ENCODE measurements at regions not wholly inside any gene's neighbourhood (a gene's known extent, or its start where the extent isn't known, plus 50 kb on each side); places are given as distances from the start of the nearest gene placed in this dataset.

DNA sequence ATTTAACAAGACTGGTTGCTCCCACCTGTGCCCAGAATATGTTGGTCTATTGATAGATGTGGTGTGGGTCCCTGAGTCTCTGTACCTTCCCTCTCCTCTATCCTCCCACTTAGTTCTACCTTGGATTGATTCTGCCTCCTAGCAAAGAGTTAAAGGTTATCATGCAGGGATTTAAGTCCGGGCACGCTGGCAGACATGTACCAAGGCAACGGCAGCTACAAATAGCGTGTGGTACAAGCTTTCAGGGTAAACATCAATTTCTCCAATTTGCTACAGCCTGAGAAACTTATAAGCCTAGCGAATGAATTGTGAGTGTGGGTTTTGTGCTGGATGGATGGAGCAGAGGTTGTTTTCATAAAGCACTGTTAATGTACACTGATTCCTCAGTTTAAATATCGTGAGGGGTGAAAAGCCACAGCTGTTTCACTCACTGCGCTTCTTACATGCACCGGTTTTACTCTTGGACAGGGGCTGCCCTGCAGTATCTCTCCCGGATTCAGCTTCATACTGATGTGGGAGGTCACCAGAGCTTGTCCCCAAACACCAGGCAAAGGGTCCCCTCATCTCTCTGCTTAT is 289.8 kb downstream of the ICOS start:
- H3K4me1 Mint-ChIP-seq: no peaks in the 10 kb centered on the region
- H3K27ac Mint-ChIP-seq: no peak overlapping the region
- DNase-seq (no peak), ATAC-seq (no peak)
- no peak overlapping the region for H3K4me3 Mint-ChIP-seq
- H3K36me3 Mint-ChIP-seq (ENCODE audit: low read depth): no peaks in the 10 kb centered on the region
- peaks cover 57% of the 10 kb centered on the region for H3K27me3 Mint-ChIP-seq
- no peaks in the 10 kb centered on the region for H3K9me3 ChIP-seq (ENCODE audit: control insufficient read depth, low read length, poor library complexity, severe bottlenecking)

DNA sequence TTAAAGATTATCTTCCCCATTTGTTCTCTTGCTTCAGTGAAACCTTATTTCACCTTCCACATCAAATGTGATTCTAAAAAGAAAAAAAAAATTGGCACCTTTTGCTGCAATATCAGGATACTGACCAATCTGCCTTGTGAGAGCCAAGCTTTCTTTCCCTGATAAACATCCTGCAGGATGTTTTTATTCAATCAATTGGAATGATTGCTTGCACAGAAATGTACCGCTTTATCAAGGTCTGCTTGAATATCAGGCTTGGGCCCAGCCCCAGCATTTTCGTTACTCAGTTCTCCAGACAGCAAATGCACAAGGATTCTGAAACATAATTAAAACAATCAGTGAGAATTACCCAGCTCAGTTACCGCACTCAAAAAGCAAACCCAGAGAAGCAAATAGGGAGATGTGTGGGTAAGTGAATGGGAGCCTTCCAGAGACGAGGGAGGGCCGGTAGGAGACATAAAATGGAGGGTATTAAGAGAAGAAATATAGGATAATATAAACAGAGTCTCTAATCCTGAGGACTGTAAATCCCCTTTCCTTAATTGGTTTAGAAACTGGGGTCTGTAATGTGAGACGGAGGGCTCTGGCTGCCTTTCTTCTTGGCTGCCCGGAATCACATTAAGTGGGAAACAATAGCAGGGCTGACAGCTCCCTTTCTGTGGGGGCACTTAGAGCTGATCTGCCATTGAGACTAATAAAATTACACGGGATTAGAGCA is 291.8 kb downstream of the ICOS start:
- Mint-ChIP-seq H3K4me1 (no peaks in the 10 kb centered on the region), H3K36me3 (ENCODE audit: low read depth) (no peaks in the 10 kb centered on the region), H3K27ac (no peak overlapping the region), H3K4me3 (no peak overlapping the region), H3K27me3 (peaks cover 59% of the 10 kb centered on the region)
- DNase-seq: no peak
- no peaks in the 10 kb centered on the region for H3K9me3 ChIP-seq (ENCODE audit: control insufficient read depth, low read length, poor library complexity, severe bottlenecking)
- ATAC-seq: no peak

DNA sequence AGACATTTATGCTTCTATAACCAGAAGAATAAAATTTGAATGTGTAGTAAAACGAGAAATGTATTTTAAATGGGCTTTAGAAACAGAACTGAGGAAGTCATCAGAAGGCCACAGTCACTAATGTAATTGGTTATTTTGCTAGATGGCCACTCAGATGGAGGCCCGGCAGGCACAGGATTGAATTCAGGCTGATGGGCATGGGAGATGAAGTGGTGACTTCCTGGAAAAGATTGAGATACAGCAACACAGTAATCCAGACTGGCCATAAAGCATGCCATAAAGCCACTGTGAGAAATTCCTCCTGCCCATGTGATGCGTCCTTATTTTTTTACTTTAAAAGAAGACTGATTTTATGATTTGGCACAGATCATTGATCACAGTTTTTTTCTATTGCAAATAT is 297.7 kb downstream of the ICOS start:
- DNase-seq (no peak), ATAC-seq (no peak)
- H3K4me3 Mint-ChIP-seq: no peak overlapping the region
- no peaks in the 10 kb centered on the region for H3K9me3 ChIP-seq (ENCODE audit: control insufficient read depth, low read length, poor library complexity, severe bottlenecking)
- H3K4me1 Mint-ChIP-seq: no peaks in the 10 kb centered on the region
- H3K27me3 Mint-ChIP-seq: peaks cover 38% of the 10 kb centered on the region
- H3K36me3 Mint-ChIP-seq (ENCODE audit: low read depth): no peaks in the 10 kb centered on the region
- H3K27ac Mint-ChIP-seq: no peak overlapping the region

DNA sequence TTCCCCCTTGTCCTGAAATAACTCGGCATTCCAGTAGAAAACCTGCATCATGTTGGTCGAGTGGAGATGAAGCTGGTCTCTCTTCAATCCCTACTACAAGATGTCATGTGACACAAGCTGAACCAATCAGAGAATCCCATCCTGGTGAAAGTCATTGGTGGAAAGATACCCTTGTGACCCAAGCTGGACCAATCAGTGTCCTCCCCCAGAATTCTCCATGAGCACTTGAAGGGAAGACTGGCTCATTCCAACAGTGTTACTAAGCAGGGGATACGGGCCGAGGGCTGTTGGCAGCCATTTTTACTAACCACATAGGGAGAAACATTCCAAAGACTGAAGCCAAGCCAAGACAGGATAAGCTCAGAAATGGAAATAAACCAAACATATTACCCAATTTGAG is 298.3 kb downstream of the ICOS start:
- H3K9me3 ChIP-seq (ENCODE audit: control insufficient read depth, low read length, poor library complexity, severe bottlenecking): no peaks in the 10 kb centered on the region
- DNase-seq (no peak), ATAC-seq (no peak)
- no peak overlapping the region for H3K4me3 Mint-ChIP-seq
- H3K36me3 Mint-ChIP-seq (ENCODE audit: low read depth): no peaks in the 10 kb centered on the region
- H3K27ac Mint-ChIP-seq: no peak overlapping the region
- H3K4me1 Mint-ChIP-seq: no peaks in the 10 kb centered on the region
- peaks cover 35% of the 10 kb centered on the region for H3K27me3 Mint-ChIP-seq

DNA sequence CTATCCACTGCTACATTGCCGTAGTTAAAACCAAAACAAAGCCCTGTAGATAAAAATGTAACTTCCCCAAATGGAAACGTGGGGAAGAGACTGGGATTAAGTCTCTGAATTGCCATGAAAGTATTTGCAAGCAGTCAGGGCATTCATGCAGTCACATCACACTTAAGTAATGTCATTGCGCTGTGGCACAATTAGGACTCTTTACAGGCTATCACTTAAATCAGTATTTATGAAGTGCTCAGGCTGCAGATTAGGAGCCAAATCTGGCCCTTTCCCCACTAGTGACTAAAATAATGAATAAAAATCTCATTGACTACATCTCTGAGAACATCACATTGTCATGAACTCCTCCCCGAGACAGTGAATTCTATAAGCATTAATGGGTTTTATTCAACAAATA is 300.9 kb downstream of the ICOS start:
- no peaks in the 10 kb centered on the region for H3K4me1 Mint-ChIP-seq
- no peak for ATAC-seq

DNA sequence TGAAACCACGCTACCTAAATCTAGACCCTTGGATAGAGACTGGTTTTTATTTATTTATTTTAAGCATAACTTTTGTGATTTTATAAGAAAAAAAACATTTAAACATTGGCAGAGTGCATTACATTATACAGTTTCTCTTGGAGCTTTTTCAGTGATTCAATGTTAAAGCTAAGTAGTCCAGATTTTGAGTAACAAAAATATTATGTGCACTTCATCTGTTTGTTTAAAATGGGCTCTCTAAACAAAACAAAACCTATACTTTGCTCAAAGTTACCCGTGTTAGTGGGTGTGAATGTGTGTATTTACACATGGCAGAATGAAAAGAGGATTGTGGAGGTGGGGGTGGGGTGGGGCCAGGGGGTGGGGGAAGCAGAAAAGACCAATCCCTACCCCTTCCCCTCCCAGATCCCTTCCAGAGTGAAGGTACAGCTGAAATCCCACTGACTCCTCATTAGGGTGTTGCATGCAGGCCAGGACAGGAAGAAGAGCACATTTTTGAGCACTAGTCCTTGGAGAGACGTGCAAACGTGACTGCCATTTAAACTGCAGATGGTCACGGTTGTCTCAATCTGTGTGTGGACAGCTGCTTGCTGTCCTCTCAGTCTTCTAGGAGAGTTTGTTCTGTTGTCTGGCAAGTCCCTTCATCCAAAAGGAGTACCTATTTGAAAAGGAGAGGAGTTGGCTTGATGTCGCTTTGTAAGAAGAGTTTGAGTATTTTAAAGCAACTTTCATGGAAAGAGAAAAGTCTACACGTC is 303.0 kb downstream of the ICOS start:
- H3K9me3 ChIP-seq (ENCODE audit: control insufficient read depth, low read length, poor library complexity, severe bottlenecking): no peaks in the 10 kb centered on the region
- DNase-seq (no peak), ATAC-seq (no peak)
- Mint-ChIP-seq H3K36me3 (ENCODE audit: low read depth) (no peaks in the 10 kb centered on the region), H3K4me1 (no peaks in the 10 kb centered on the region), H3K4me3 (no peak overlapping the region), H3K27me3 (peaks cover 30% of the 10 kb centered on the region), H3K27ac (no peak overlapping the region)

More for the DNA sequence above, 300.9 kb downstream of the ICOS start:
- Mint-ChIP-seq H3K4me3 (no peak overlapping the region), H3K27ac (no peak overlapping the region), H3K36me3 (ENCODE audit: low read depth) (no peaks in the 10 kb centered on the region), H3K27me3 (peaks cover 31% of the 10 kb centered on the region)
- no peak for DNase-seq
- no peaks in the 10 kb centered on the region for H3K9me3 ChIP-seq (ENCODE audit: control insufficient read depth, low read length, poor library complexity, severe bottlenecking)

DNA sequence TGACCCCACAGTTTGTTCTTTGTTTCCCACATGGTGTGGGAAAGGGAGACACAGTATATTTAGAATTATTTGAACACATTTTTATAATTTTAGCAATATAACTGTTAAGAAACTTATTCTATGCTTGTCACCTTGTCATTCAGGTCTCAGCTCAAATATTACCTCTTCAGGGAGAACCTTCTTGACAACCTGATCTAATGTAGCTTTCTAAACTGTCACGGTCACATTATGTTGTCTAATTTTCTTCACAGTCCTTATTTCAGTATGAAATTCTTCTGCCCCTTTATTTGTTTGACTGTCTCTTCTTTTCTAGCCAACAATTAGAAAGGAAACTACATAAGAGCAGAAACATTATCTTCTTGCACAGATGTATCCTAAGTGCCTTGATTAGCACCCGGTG is 304.3 kb upstream of the PARD3B start:
- DNase-seq (no peak), ATAC-seq (no peak)
- H3K36me3 Mint-ChIP-seq (ENCODE audit: low read depth): no peaks in the 10 kb centered on the region
- no peaks in the 10 kb centered on the region for H3K4me1 Mint-ChIP-seq
- no peak overlapping the region for H3K27ac Mint-ChIP-seq
- no peak overlapping the region for H3K4me3 Mint-ChIP-seq
- H3K9me3 ChIP-seq (ENCODE audit: control insufficient read depth, low read length, poor library complexity, severe bottlenecking): no peaks in the 10 kb centered on the region
- peaks cover 24% of the 10 kb centered on the region for H3K27me3 Mint-ChIP-seq

DNA sequence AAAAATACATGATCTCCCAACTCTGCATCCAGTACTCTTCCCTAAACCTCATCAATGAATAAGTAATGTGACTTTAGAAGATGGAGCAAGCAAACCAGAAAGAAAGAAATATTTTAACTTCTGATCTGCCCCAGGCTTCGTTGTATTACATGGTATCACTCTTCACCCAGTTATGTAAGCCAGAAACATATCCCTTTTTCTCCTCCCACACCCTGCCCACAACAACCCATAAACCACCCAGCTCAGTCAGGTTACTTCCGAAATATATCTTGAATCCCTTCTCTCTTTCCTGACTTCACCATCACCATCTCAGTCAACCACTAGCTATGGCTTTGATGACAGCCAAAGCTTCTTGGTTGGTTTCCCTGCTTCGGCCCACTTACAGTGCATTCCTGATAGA is 295.8 kb upstream of the PARD3B start:
- Mint-ChIP-seq H3K36me3 (ENCODE audit: low read depth) (no peaks in the 10 kb centered on the region), H3K27ac (no peak overlapping the region), H3K27me3 (peaks cover 17% of the 10 kb centered on the region), H3K4me1 (no peaks in the 10 kb centered on the region), H3K4me3 (no peak overlapping the region)
- ATAC-seq (no peak), DNase-seq (no peak)
- no peaks in the 10 kb centered on the region for H3K9me3 ChIP-seq (ENCODE audit: control insufficient read depth, low read length, poor library complexity, severe bottlenecking)

DNA sequence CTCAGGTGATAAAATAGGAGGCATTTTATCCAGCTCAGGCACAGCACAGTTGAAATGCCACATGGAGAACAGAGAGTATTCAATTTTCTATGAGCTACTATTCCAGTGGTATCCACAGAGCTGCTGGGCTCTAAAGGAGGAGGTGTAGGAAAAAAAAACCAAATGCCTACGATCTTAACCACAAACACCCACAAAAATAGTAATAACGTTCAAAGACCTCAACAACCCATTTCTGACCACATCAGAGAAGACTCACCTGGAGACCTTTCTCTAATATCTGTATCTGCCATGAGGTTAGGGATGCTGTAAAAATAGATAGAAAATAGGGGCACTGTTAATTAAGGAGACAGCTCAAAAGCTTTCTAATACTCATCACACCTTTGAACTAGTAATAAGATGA is 294.6 kb upstream of the PARD3B start:
- Mint-ChIP-seq H3K36me3 (ENCODE audit: low read depth) (no peaks in the 10 kb centered on the region), H3K4me1 (no peaks in the 10 kb centered on the region), H3K27ac (no peak overlapping the region), H3K4me3 (no peak overlapping the region), H3K27me3 (peaks cover 23% of the 10 kb centered on the region)
- ATAC-seq (no peak), DNase-seq (no peak)
- H3K9me3 ChIP-seq (ENCODE audit: control insufficient read depth, low read length, poor library complexity, severe bottlenecking): no peaks in the 10 kb centered on the region

DNA sequence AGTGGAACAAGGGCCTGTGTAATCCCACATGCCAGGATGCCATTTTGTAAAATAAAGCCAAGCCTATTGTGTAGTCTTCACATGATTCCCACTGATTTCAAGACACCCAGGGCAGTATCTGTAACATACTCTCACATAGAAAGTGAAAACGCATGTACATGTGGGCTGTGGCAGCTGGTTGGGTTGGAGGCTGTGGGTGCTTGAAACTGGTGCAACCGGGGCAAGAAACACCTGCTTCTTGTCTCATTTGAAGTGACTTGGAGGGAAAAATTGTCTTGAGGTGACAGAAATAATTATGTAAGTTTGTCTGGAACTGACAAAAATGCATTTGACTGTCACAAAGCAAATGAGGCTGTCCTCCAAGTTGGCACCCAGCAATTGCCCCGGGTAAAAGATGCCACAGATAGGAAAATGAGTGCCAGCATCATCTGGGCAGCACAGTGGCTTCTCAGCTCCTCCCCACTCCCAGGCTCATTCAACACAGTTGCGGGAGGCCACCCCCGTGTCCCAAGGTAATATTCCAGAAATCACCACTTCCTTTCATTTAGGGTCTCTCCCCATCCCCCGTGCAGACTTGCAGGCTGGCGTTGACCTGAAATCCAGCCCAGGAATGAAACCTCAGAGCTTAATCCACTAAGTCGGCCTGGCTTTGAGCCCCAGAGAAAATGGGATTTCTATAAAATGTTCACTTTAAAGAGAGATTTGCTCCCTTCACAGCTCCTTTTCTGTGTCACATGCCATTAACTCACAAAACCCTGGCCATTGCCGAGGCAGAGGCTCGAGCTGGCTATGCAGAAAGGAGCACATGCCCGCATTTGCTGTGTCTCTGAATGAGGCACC is 293.9 kb upstream of the PARD3B start:
- H3K9me3 ChIP-seq (ENCODE audit: control insufficient read depth, low read length, poor library complexity, severe bottlenecking): no peaks in the 10 kb centered on the region
- ATAC-seq: no peak
- H3K27me3 Mint-ChIP-seq: peaks cover 24% of the 10 kb centered on the region
- DNase-seq: no peak
- H3K36me3 Mint-ChIP-seq (ENCODE audit: low read depth): no peaks in the 10 kb centered on the region
- H3K4me3 Mint-ChIP-seq: no peak overlapping the region
- no peak overlapping the region for H3K27ac Mint-ChIP-seq
- no peaks in the 10 kb centered on the region for H3K4me1 Mint-ChIP-seq

DNA sequence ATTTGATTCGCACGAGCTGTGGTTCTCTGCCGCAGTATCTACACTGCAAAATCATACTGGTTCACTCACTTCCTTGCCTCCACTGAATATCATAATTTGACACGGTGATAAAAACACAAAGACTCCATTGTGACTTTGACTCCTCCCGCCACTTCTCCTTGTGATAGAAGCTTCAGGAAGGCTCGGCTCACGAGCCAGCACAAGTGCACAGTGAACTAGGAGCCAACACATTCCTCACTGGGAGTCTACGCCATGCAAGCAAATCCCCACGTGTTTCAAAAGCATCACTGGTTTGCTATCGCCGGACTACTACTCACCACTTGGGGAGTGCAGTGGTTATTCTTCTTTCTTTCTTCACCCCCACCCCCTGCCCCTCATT is 293.3 kb upstream of the PARD3B start:
- no peaks in the 10 kb centered on the region for H3K9me3 ChIP-seq (ENCODE audit: control insufficient read depth, low read length, poor library complexity, severe bottlenecking)
- Mint-ChIP-seq H3K4me1 (no peaks in the 10 kb centered on the region), H3K27ac (no peak overlapping the region), H3K27me3 (peaks cover 23% of the 10 kb centered on the region), H3K4me3 (no peak overlapping the region), H3K36me3 (ENCODE audit: low read depth) (no peaks in the 10 kb centered on the region)
- ATAC-seq: no peak
- DNase-seq: no peak

DNA sequence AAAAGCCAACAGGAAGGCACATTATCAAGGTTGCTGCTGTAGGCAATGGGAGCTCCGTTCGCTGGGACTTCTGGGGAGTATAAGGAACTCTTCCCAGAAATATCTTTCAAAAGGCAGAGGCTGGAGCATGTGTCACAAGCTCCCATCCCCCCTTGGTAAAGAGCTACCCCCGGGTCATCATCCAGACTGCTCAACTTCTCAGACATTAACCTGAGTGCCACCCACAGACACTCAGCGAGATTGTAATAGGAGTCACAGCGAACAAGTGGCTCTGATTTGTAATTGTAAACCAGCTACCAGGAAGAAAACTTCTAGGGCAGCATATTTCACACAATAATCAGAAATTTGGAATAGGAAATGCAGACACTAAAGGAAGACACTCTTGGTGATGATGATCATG is 290.2 kb upstream of the PARD3B start:
- H3K36me3 Mint-ChIP-seq (ENCODE audit: low read depth): peaks cover 3% of the 10 kb centered on the region
- ATAC-seq (no peak), DNase-seq (no peak)
- H3K9me3 ChIP-seq (ENCODE audit: control insufficient read depth, low read length, poor library complexity, severe bottlenecking): no peaks in the 10 kb centered on the region
- H3K27me3 Mint-ChIP-seq: peaks cover 41% of the 10 kb centered on the region
- H3K4me3 Mint-ChIP-seq: no peak overlapping the region
- H3K27ac Mint-ChIP-seq: no peak overlapping the region
- peaks cover 2% of the 10 kb centered on the region for H3K4me1 Mint-ChIP-seq

DNA sequence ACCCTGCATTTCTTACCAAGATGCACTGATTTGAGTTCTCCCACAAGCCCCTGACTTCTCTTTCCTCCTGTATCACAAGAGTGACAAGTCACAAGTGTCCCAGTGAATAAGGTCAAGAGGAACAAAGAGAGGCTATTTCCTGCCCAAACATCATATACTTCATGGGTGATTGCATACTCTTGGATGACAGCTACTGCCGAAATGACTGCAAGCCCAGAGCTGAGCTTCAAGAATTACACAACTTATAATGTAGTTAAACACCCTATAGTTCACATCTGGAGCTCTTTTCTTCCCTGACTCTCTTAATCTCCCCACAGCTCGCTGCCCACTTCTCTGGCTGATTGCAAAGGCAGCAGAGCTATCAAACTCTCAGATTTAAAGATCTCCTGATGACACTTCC is 289.7 kb upstream of the PARD3B start:
- H3K9me3 ChIP-seq (ENCODE audit: control insufficient read depth, low read length, poor library complexity, severe bottlenecking): no peaks in the 10 kb centered on the region
- ATAC-seq (no peak), DNase-seq (no peak)
- peaks cover 3% of the 10 kb centered on the region for H3K36me3 Mint-ChIP-seq (ENCODE audit: low read depth)
- no peak overlapping the region for H3K4me3 Mint-ChIP-seq
- peaks cover 2% of the 10 kb centered on the region for H3K4me1 Mint-ChIP-seq
- H3K27ac Mint-ChIP-seq: no peak overlapping the region
- peaks cover 45% of the 10 kb centered on the region for H3K27me3 Mint-ChIP-seq
